Brain microvascular endothelial cell (primary cell): ENCODE measurements at regions not wholly inside any gene's neighbourhood (a gene's known extent, or its start where the extent isn't known, plus 50 kb on each side); places are given as distances from the start of the nearest gene placed in this dataset.

Source experiments
- DNase-seq: peaks from one replicate; pipeline ENCODE4 v3.0.0-alpha.2; 2020
- H3K27ac ChIP-seq: fragments of 250-450 bp; sonication (Bioruptor Pico); 2 replicates; pipeline ENCODE4 v1.5.1; 2020; ENCODE audit warnings: mild to moderate bottlenecking, moderate library complexity
- H3K27me3 ChIP-seq: fragments of 250-450 bp; sonication (Bioruptor Pico); replicated peaks from 2 replicates; pipeline ENCODE4 v1.5.1; 2020; ENCODE audit warnings: mild to moderate bottlenecking
- H3K36me3 ChIP-seq: fragments of 250-450 bp; sonication (Bioruptor Pico); replicated peaks from 2 replicates; pipeline ENCODE4 v1.5.1; 2020; ENCODE audit warnings: mild to moderate bottlenecking
- H3K4me3 ChIP-seq: 2 replicates; pipeline ENCODE4 v1.5.1; 2011; ENCODE audit warnings: low read depth, mild to moderate bottlenecking, control low read depth, low read length, moderate library complexity
- CTCF ChIP-seq: IDR thresholded peaks from 2 replicates; pipeline ENCODE4 v1.5.1; 2011; ENCODE audit warnings: low read depth, mild to moderate bottlenecking, moderate library complexity, low read length, control low read depth, inconsistent platforms; ENCODE audit errors: missing control alignments
- in situ Hi-C: cut with HindIII; loops from 2 replicates; pipeline ENCODE4 v1.10.0; 2017; ENCODE audit warnings: low sequenced_read_pairs, low pct_ligation_motif_present

- Histone ChIP-seq H3K4me3 (no peak overlapping the region), H3K36me3 (no peaks in the 10 kb centered on the region), H3K27ac (no peak overlapping the region), H3K27me3 (no peaks in the 10 kb centered on the region)
- in situ Hi-C loops = no loop called here
- no peak for DNase-seq
- no peak for TF ChIP-seq CTCF
Observed at GRCh38 chr18:39421276-39421675, 1855.7 kb upstream of the CELF4 start.

- no peak for DNase-seq
- in situ Hi-C loops = no loop called here
- no peaks in the 10 kb centered on the region for H3K36me3 ChIP-seq
- H3K4me3 ChIP-seq = no peak overlapping the region
- no peak overlapping the region for H3K27ac ChIP-seq
- H3K27me3 ChIP-seq = no peaks in the 10 kb centered on the region
- TF ChIP-seq CTCF = no peak
Observed at GRCh38 chr18:39419315-39419714, 1853.7 kb upstream of the CELF4 start.

GRCh38 chr18:39415471-39415870 lies 1849.9 kb upstream of the CELF4 start:
- no peak for DNase-seq
- no peak for TF ChIP-seq CTCF
- Histone ChIP-seq H3K36me3 (no peaks in the 10 kb centered on the region), H3K4me3 (no peak overlapping the region), H3K27ac (no peak overlapping the region), H3K27me3 (no peaks in the 10 kb centered on the region)
- in situ Hi-C loops = no loop called here

- no peak for TF ChIP-seq CTCF
- H3K27me3 ChIP-seq = no peaks in the 10 kb centered on the region
- no peaks in the 10 kb centered on the region for H3K36me3 ChIP-seq
- H3K27ac ChIP-seq = no peak overlapping the region
- in situ Hi-C loops = no loop called here
- peak; percentile 40 for DNase-seq
- H3K4me3 ChIP-seq = no peak overlapping the region
Observed at GRCh38 chr18:39414009-39414700, 1848.6 kb upstream of the CELF4 start.

- no peak for TF ChIP-seq CTCF
- in situ Hi-C loops = no loop called here
- no peak for DNase-seq
Observed at GRCh38 chr18:39406941-39407340, 1841.3 kb upstream of the CELF4 start.

GRCh38 chr18:39403121-39403520 lies 1837.5 kb upstream of the CELF4 start:
- H3K36me3 ChIP-seq = no peaks in the 10 kb centered on the region
- no peak for DNase-seq
- no peak overlapping the region for H3K27ac ChIP-seq
- in situ Hi-C loops = no loop called here
- TF ChIP-seq CTCF = no peak
- no peaks in the 10 kb centered on the region for H3K27me3 ChIP-seq
- H3K4me3 ChIP-seq = no peak overlapping the region

More at GRCh38 chr18:39406941-39407340, 1841.3 kb upstream of the CELF4 start:
- Histone ChIP-seq H3K36me3 (no peaks in the 10 kb centered on the region), H3K4me3 (no peak overlapping the region), H3K27me3 (no peaks in the 10 kb centered on the region), H3K27ac (no peak overlapping the region)
